ENCODE measurements at regions not wholly inside any gene's neighbourhood (a gene's known extent, or its start where the extent isn't known, plus 50 kb on each side); places are given as distances from the start of the nearest gene placed in this dataset.

DNA sequence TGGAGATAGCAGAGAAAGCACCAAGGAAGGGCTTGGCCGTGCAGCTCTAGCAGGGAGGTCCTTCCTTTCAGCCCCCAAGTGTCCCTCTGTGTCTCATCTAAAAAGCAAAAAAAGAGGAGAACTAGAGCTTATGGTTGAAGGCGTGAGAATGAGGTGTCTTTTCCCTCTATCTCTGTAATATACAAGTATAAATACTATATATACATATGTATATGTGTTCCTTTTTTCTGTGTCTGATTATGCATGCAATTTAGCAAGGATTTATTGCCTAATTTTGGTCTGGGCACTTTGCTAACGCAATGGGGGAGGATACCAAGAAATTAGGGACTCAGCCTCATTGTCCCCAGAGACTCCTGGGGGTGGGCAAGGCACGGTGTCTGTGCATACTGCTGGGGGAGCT, 90.2 kb upstream of the CCL2 start:
- intact Hi-C loops (cut with micrococcal nuclease): no loop called here
- Mint-ChIP-seq H3K4me3 (no peak overlapping the region), H3K36me3 (ENCODE audit: low read depth) (no peaks in the 10 kb centered on the region), H3K27ac (no peak overlapping the region), H3K27me3 (peaks cover 20% of the 10 kb centered on the region), H3K4me1 (ENCODE audit: low read depth) (peaks cover 14% of the 10 kb centered on the region), H3K9me3 (no peaks in the 10 kb centered on the region)

DNA sequence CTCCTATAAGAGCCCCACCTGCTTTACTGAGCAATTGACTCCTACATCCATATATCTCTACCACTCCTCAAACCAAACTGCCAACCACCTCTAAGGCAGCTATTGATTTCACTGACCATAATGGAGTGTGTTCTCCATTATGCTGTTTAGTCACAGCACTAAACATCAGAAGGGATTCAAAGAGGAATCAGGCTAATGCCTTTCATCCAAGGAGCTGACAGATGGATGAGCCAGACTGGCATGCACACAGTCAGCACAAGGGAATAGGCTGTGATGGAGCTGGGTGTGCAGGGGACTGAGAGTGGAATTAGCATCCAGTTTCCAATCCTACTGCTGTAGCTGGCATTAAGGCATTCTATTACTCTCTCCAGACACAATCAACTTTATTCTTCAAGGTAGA, 88.7 kb upstream of the CCL2 start:
- no peak overlapping the region for H3K27ac Mint-ChIP-seq
- H3K4me1 Mint-ChIP-seq (ENCODE audit: low read depth): peaks cover 15% of the 10 kb centered on the region
- no peak overlapping the region for H3K4me3 Mint-ChIP-seq
- no peaks in the 10 kb centered on the region for H3K9me3 Mint-ChIP-seq
- H3K27me3 Mint-ChIP-seq: peaks cover 19% of the 10 kb centered on the region
- intact Hi-C loops (cut with micrococcal nuclease): no loop called here
- H3K36me3 Mint-ChIP-seq (ENCODE audit: low read depth): no peaks in the 10 kb centered on the region

DNA sequence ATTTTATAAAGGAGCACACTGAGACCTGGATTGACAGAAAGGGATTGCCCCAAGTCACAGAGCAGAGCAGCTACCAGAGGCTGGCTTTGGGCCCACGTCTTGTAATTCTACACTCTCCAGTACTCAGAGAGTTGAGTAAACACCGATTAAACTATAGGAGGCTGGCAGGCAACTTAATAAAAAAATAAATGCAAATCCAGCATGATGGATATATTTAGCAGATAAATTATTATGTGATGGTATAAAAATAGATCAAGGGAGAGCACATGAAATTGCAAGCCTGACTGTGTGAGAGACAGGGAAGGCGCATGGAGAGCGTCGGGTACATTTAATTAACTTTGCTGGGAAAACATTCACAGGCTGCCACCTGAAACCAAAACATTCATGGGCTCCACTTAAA, 87.7 kb upstream of the CCL2 start:
- H3K9me3 Mint-ChIP-seq: peaks cover 7% of the 10 kb centered on the region
- H3K27me3 Mint-ChIP-seq: peaks cover 21% of the 10 kb centered on the region
- no peak overlapping the region for H3K27ac Mint-ChIP-seq
- no peaks in the 10 kb centered on the region for H3K36me3 Mint-ChIP-seq (ENCODE audit: low read depth)
- H3K4me1 Mint-ChIP-seq (ENCODE audit: low read depth): peaks cover 22% of the 10 kb centered on the region
- intact Hi-C loops (cut with micrococcal nuclease): no loop called here
- no peak overlapping the region for H3K4me3 Mint-ChIP-seq

DNA sequence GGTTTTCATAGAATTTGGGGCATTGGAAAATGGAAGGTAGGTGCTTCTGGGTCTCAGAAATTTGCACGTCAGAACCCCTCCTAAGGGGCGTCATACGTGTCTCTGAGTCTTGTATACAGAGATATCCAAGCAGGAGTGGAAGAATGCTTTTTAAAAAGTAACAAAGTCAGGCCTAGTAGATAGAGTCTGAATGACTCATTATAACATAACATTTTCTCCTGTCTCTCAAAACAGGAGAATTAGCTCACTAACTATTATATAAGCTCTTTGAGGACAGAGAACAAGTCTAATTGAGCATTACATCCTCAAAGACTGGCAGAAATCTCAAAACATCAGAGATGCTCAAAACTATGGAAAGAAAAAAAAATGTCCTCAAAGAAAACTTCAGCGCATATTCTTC, 86.1 kb upstream of the CCL2 start:
- peaks cover 9% of the 10 kb centered on the region for H3K9me3 Mint-ChIP-seq
- no peak overlapping the region for H3K4me3 Mint-ChIP-seq
- H3K27ac Mint-ChIP-seq: no peak overlapping the region
- H3K27me3 Mint-ChIP-seq: peaks cover 15% of the 10 kb centered on the region
- H3K36me3 Mint-ChIP-seq (ENCODE audit: low read depth): no peaks in the 10 kb centered on the region
- intact Hi-C loops (cut with micrococcal nuclease): no loop called here
- H3K4me1 Mint-ChIP-seq (ENCODE audit: low read depth): peaks cover 32% of the 10 kb centered on the region

DNA sequence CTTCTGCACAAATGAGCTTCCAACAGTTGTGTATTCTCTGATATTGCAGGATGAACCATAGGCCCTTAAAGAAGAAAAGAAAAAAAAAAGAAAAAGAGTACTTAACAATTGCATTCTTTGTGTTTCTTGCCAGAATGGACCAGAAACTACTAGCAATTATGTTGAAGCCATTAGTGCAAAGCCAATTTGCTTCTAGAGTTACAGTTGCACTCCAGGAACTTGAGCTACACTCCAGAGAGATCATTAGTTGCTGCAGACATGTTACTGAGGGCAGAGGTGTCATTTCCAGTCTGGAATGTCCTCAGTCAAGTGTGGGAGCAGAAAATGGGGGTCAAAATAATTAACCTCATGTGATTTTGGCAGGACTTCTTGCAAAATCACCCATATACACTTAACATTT, 85.6 kb upstream of the CCL2 start:
- intact Hi-C loops (cut with micrococcal nuclease): no loop called here
- Mint-ChIP-seq H3K36me3 (ENCODE audit: low read depth) (no peaks in the 10 kb centered on the region), H3K4me3 (no peak overlapping the region), H3K27ac (no peak overlapping the region), H3K9me3 (peaks cover 9% of the 10 kb centered on the region), H3K27me3 (peaks cover 13% of the 10 kb centered on the region), H3K4me1 (ENCODE audit: low read depth) (peaks cover 31% of the 10 kb centered on the region)

DNA sequence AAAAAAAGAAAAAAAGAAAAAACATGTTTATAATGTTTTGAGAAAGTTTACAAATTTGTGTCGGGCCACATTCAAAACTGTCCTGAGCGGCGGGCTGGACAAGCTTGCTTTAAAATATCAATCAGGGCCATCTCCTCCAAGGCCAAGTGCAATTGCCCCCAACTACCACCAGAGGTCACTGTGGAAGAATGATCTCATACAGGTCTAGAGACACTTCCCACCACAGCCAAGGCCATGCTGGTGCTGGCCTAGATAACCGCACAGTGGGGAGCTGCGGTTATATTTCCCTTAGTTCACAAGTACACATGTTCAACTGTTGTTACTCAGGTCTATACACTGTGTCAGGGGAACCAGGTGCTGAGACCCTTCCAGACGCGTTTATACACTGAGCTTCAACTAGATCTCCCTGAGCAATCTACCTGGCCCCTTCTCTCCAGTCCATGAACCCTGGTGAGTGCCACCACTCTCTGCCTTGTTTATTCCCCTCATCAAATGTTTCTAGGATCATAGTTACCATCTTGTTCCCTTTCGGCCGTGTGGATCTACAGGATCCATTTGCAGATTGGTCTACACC, 83.8 kb upstream of the CCL2 start:
- Mint-ChIP-seq H3K4me3 (no peak overlapping the region), H3K27me3 (peaks cover 4% of the 10 kb centered on the region), H3K36me3 (ENCODE audit: low read depth) (no peaks in the 10 kb centered on the region), H3K9me3 (peaks cover 9% of the 10 kb centered on the region), H3K4me1 (ENCODE audit: low read depth) (peaks cover 27% of the 10 kb centered on the region), H3K27ac (no peak overlapping the region)
- intact Hi-C loops (cut with micrococcal nuclease): loop anchor here (10.0 kb wide), 1 partner anchor 343 kb away; no protein-coding TSS in a partner anchor

DNA sequence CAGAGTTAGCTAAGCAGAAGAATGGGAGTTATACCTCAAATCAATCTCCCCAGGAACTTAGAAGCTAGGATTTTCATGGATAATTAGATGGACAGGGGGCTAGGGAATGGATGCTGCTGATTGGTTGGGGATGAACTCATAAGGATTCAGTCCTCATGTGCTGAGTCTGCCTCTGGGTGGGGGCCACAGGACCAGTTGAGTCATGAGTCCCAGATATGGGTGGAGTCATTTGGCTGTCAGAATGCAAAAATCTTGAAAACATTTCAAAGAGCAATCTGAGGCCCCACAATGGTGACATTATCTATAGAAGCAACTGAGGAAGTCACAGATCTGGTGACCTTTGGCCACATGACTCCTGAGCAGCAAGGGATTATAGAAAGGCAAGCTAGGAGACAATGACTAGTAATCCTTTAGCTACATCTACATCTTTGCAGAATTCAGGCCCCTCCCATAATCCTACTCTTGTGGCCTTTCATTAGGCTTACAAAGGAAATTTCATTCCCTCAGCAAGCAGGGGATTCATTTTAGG, 82.6 kb upstream of the CCL2 start:
- intact Hi-C loops (cut with micrococcal nuclease): loop anchor here (10.0 kb wide), 1 partner anchor 342 kb away; no protein-coding TSS in a partner anchor
- Mint-ChIP-seq H3K9me3 (peaks cover 9% of the 10 kb centered on the region), H3K27ac (no peak overlapping the region), H3K4me1 (ENCODE audit: low read depth) (peaks cover 38% of the 10 kb centered on the region), H3K27me3 (peaks cover 1% of the 10 kb centered on the region), H3K36me3 (ENCODE audit: low read depth) (no peaks in the 10 kb centered on the region), H3K4me3 (no peak overlapping the region)

DNA sequence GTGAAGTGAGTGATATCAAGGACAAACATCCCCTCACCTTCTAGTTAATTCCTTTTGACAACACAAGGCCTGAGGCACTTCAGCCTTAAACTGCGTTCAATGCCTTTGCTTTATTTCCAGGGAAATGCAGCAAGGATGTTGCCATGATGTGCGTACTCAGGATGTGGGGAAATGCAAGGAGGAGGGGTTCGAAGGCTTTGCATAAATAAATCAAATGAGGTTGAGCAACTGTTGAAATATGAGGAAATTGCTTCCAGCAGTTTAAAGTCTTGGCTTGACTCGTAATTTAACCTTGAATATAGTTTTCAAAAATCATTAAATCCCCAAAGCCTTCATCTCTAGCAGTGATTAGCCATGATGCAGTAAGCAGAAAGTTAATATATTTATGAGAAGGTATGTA, 81.8 kb upstream of the CCL2 start:
- intact Hi-C loops (cut with micrococcal nuclease): loop anchor here (10.0 kb wide), 1 partner anchor 342 kb away; no protein-coding TSS in a partner anchor
- Mint-ChIP-seq H3K4me3 (no peak overlapping the region), H3K9me3 (peaks cover 9% of the 10 kb centered on the region), H3K27ac (no peak overlapping the region), H3K36me3 (ENCODE audit: low read depth) (no peaks in the 10 kb centered on the region), H3K27me3 (peaks cover 1% of the 10 kb centered on the region), H3K4me1 (ENCODE audit: low read depth) (peaks cover 46% of the 10 kb centered on the region)

DNA sequence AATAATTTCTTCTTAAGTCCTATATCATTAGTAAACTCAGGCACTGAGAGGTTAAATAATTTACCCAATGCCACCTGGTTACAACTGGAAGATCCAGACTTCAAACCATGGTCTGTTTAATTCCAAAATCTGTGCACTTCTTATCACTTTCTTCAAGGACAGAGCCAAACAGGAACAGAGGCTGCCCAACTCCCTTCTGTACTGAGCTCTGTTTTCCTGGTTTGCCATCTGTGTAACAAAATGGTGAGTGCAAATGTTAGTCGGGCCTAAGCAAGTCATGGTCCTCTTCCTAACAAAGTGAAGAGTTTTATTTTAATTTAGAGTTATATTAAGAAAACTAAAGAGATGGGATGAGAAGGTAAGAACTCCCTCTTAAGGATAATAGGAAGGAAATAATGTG, 80.6 kb upstream of the CCL2 start:
- H3K36me3 Mint-ChIP-seq (ENCODE audit: low read depth): no peaks in the 10 kb centered on the region
- no peak overlapping the region for H3K27ac Mint-ChIP-seq
- intact Hi-C loops (cut with micrococcal nuclease): loop anchor here (10.0 kb wide), 1 partner anchor 340 kb away; no protein-coding TSS in a partner anchor
- peaks cover 54% of the 10 kb centered on the region for H3K4me1 Mint-ChIP-seq (ENCODE audit: low read depth)
- peaks cover 1% of the 10 kb centered on the region for H3K27me3 Mint-ChIP-seq
- H3K9me3 Mint-ChIP-seq: peaks cover 9% of the 10 kb centered on the region
- no peak overlapping the region for H3K4me3 Mint-ChIP-seq

DNA sequence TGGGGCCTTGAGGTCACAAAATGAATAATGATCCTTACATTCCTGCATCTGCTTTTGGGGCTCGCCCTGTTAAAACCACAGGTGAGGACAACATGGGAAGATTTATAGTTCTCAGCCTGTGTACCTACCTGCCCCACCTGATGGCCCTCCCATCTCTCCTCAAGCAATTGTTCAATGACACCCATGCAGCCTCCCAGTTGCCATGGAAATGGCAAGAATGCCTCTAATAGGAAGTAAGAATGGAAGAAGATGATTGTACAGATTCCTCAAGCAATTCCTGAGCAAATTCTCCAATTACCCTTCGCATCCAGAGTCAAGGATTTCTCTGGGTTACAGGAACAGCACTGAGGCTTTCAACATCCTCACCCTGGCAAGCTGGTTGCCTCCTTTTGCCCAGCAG, 78.6 kb upstream of the CCL2 start:
- intact Hi-C loops (cut with micrococcal nuclease): loop anchor here (10.0 kb wide), 1 partner anchor 338 kb away; no protein-coding TSS in a partner anchor
- Mint-ChIP-seq H3K4me1 (ENCODE audit: low read depth) (peaks cover 52% of the 10 kb centered on the region), H3K27me3 (peaks cover 5% of the 10 kb centered on the region), H3K27ac (peak overlapping the region; percentile 20), H3K4me3 (no peak overlapping the region), H3K9me3 (peaks cover 9% of the 10 kb centered on the region), H3K36me3 (ENCODE audit: low read depth) (no peaks in the 10 kb centered on the region)

DNA sequence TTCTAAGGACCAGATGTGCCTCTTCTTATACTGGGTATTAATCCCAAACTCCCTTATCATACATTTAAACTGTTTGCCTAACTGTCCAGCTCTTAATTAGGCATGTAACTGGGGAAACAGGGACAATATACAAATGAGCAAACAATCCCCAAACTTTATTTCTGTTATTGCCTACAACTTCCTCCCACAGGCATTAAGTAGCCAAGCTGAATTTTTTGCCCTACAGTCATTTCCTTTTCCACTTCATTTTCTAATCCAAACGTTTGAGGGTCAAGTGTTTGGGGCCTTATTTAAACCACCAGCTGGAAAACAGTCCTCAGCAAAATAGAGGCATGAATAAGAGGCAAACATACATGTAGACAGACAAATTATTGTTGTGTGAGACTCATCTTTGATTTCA, 77.4 kb upstream of the CCL2 start:
- Mint-ChIP-seq H3K9me3 (no peaks in the 10 kb centered on the region), H3K36me3 (ENCODE audit: low read depth) (no peaks in the 10 kb centered on the region), H3K4me3 (no peak overlapping the region), H3K27me3 (peaks cover 6% of the 10 kb centered on the region), H3K4me1 (ENCODE audit: low read depth) (peaks cover 43% of the 10 kb centered on the region), H3K27ac (peak overlapping the region; percentile 20)
- intact Hi-C loops (cut with micrococcal nuclease): loop anchor here (10.0 kb wide), 1 partner anchor 337 kb away; no protein-coding TSS in a partner anchor

DNA sequence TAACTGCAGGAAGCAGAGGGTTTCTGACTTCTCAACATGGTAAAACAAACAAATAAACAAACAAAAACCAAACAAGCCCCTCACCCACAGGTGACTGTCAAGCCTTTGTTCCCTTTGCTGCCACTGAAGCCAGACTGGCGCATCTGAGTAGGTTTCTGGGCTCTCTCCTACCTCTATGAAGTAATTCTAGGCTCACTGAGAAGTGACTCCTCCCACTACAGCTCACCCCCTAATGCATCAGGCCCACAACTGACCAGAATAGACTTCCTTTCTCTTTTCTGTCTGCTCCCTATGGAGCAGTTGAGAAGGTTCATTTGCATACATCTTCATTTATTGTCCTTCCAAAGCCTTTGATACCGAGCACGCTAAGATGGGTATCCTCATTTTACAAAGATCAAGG, 77.0 kb upstream of the CCL2 start:
- Mint-ChIP-seq H3K4me1 (ENCODE audit: low read depth) (peaks cover 39% of the 10 kb centered on the region), H3K27me3 (peaks cover 9% of the 10 kb centered on the region), H3K4me3 (no peak overlapping the region), H3K9me3 (no peaks in the 10 kb centered on the region), H3K27ac (no peak overlapping the region), H3K36me3 (ENCODE audit: low read depth) (no peaks in the 10 kb centered on the region)
- intact Hi-C loops (cut with micrococcal nuclease): loop anchor here (10.0 kb wide), 1 partner anchor 337 kb away; no protein-coding TSS in a partner anchor

DNA sequence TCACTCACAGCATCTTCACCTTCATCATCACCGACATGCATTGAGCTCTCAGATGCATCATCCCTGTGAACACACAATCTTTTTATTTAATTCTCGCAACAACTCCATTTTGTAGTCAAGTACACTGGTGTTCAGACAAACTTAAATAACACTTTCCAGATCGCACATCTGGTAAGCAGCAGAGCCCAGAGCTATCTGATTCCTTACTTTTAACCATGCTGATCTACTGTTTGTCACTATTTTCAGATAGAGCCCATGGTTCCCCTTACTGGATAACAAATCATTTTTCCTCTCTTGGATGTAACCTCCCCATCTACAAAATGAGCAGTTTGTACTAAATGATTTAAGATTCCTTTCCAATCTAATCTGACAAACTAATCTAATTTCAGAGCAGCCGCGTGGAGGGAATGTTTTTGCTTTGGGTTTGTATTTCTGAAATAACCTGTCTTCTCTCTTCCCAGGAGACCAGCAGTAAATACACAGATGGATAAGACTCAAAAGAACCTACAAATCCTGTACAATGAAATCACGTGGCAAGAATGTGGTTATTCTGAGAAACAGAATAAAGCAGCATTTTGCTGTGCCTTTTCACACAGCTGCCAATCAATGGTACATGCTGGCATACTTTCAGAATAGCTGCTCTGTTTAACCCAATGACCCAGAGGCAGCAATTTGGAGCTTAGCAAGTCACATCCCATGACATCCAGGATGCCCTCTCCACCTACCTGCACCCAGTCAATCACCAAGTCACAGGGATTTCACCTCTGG, 72.9 kb upstream of the CCL2 start:
- intact Hi-C loops (cut with micrococcal nuclease): no loop called here
- Mint-ChIP-seq H3K4me3 (no peak overlapping the region), H3K27me3 (peaks cover 17% of the 10 kb centered on the region), H3K9me3 (no peaks in the 10 kb centered on the region), H3K36me3 (ENCODE audit: low read depth) (no peaks in the 10 kb centered on the region), H3K27ac (no peak overlapping the region), H3K4me1 (ENCODE audit: low read depth) (peaks cover 18% of the 10 kb centered on the region)

DNA sequence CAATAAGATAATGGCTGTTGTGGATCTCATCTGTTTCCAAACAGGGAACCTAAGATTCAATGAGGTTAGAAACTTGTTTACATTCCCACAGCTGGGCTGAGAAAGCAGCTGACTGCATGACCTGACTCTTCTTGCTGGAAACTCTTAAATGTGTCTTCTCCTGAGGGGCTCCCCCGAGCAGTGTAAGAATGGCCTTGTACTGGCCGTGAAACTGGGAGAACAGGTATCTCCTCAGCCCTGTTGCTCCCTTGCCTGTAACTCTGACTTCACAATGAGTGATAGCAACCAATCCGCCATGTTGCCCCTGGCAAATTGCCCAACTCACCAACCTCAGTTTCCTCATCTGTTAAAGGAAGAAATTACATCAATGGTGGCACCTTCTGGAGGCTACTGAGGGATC, 59.1 kb upstream of the CCL2 start:
- Mint-ChIP-seq H3K4me1 (ENCODE audit: low read depth) (peaks cover 17% of the 10 kb centered on the region), H3K4me3 (no peak overlapping the region), H3K9me3 (no peaks in the 10 kb centered on the region), H3K27me3 (peaks cover 15% of the 10 kb centered on the region), H3K36me3 (ENCODE audit: low read depth) (no peaks in the 10 kb centered on the region), H3K27ac (no peak overlapping the region)
- intact Hi-C loops (cut with micrococcal nuclease): no loop called here

All from dendritic cell treated with granulocyte-macrophage colony-stimulating factor and Interleukin-4, amounts not matched to agents 40 ng/mL and 50 ng/mL, for 4 days (primary cell).